H9 (cell line): ENCODE measurements at regions not wholly inside any gene's neighbourhood (a gene's known extent, or its start where the extent isn't known, plus 50 kb on each side); places are given as distances from the start of the nearest gene placed in this dataset.

Experiments used
- DNase-seq: peaks from one replicate; pipeline ENCODE4 v3.0.0-alpha.2; 2017
- H2AFZ ChIP-seq: one replicate; pipeline ENCODE4 v1.6.1; 2013; ENCODE audit warnings: mild to moderate bottlenecking, low read length, control low read depth, moderate library complexity
- H2AK5ac ChIP-seq: 2 replicates; pipeline ENCODE4 v1.6.1; 2013; ENCODE audit warnings: low read length, control low read depth, mixed read lengths; ENCODE audit not compliant: insufficient read length
- H2BK120ac ChIP-seq: one replicate; pipeline ENCODE4 v1.6.1; 2013; ENCODE audit warnings: low read depth, mild to moderate bottlenecking, low read length, control low read depth, inconsistent platforms; ENCODE audit not compliant: poor library complexity, severe bottlenecking
- H2BK12ac ChIP-seq: 2 replicates; pipeline ENCODE4 v1.6.1; 2013; ENCODE audit warnings: low read length, control low read depth, mixed read lengths, low read depth; ENCODE audit not compliant: insufficient read length
- H2BK15ac ChIP-seq: 2 replicates; pipeline ENCODE4 v1.6.1; 2013; ENCODE audit warnings: low read depth, low read length, control low read depth
- H2BK20ac ChIP-seq: one replicate; pipeline ENCODE4 v1.6.1; 2013; ENCODE audit warnings: low read depth, mild to moderate bottlenecking, low read length, control low read depth, inconsistent platforms; ENCODE audit not compliant: poor library complexity, severe bottlenecking
- H2BK5ac ChIP-seq: 2 replicates; pipeline ENCODE4 v1.6.1; 2013; ENCODE audit warnings: low read length, control low read depth, mixed read lengths; ENCODE audit not compliant: insufficient read length
- H3K14ac ChIP-seq: 2 replicates; pipeline ENCODE4 v1.6.1; 2013; ENCODE audit warnings: low read length, control low read depth; ENCODE audit not compliant: insufficient read depth
- H3K18ac ChIP-seq: 2 replicates; pipeline ENCODE4 v1.6.1; 2013; ENCODE audit warnings: low read depth, mild to moderate bottlenecking, mixed read lengths, low read length, control low read depth; ENCODE audit not compliant: insufficient read length
- H3K23ac ChIP-seq: 2 replicates; pipeline ENCODE4 v1.6.1; 2013; ENCODE audit warnings: low read length, control low read depth, mixed read lengths, low read depth; ENCODE audit not compliant: insufficient read length
- H3K23me2 ChIP-seq: 2 replicates; pipeline ENCODE4 v1.6.1; 2013; ENCODE audit warnings: low read depth, mild to moderate bottlenecking, mixed read lengths, low read length, control low read depth; ENCODE audit not compliant: insufficient read length, poor library complexity, severe bottlenecking
- H3K27ac ChIP-seq: 2 replicates; pipeline ENCODE4 v1.5.1; 2013; ENCODE audit warnings: low read length, control low read depth, mixed read lengths, low read depth; ENCODE audit not compliant: insufficient read length
- H3K27me3 ChIP-seq: 2 replicates; pipeline ENCODE4 v1.6.1; 2013; ENCODE audit warnings: low read length, control low read depth, inconsistent platforms; ENCODE audit not compliant: insufficient read depth
- H3K4ac ChIP-seq: 2 replicates; pipeline ENCODE4 v1.6.1; 2013; ENCODE audit warnings: low read depth, mild to moderate bottlenecking, control low read depth, inconsistent platforms, low read length, moderate library complexity
- H3K4me1 ChIP-seq: 2 replicates; pipeline ENCODE4 v1.6.1; 2013; ENCODE audit warnings: low read length, control low read depth, inconsistent platforms; ENCODE audit not compliant: insufficient read depth
- H3K4me2 ChIP-seq: 2 replicates; pipeline ENCODE4 v1.6.1; 2013; ENCODE audit warnings: low read length, control low read depth, mixed read lengths; ENCODE audit not compliant: insufficient read length, insufficient read depth
- H3K56ac ChIP-seq: 2 replicates; pipeline ENCODE4 v1.6.1; 2013; ENCODE audit warnings: low read depth, mild to moderate bottlenecking, mixed read lengths, low read length, control low read depth; ENCODE audit not compliant: insufficient read length
- H3K79me1 ChIP-seq: 2 replicates; pipeline ENCODE4 v1.6.1; 2013; ENCODE audit warnings: low read depth, mild to moderate bottlenecking, moderate library complexity, low read length, control low read depth, inconsistent platforms; ENCODE audit not compliant: insufficient read depth, poor library complexity, severe bottlenecking
- H3K79me2 ChIP-seq: 2 replicates; pipeline ENCODE4 v1.6.1; 2013; ENCODE audit warnings: low read length, control low read depth, inconsistent platforms; ENCODE audit not compliant: insufficient read depth
- H3K9ac ChIP-seq: 2 replicates; pipeline ENCODE4 v1.6.1; 2013; ENCODE audit warnings: low read length, control low read depth, mixed read lengths; ENCODE audit not compliant: insufficient read length; ENCODE audit errors: extremely low read depth
- H3K9me3 ChIP-seq: one replicate; pipeline ENCODE4 v1.6.1; 2013; ENCODE audit warnings: low read depth, low read length, inconsistent platforms; ENCODE audit not compliant: control insufficient read depth
- H3T11ph ChIP-seq: one replicate; pipeline ENCODE4 v1.6.1; 2013; ENCODE audit warnings: mild to moderate bottlenecking, low read length, control low read depth, inconsistent platforms
- H4K20me1 ChIP-seq: one replicate; pipeline ENCODE4 v1.6.1; 2013; ENCODE audit not compliant: control insufficient read depth, insufficient read length, insufficient read depth
- H4K5ac ChIP-seq: 2 replicates; pipeline ENCODE4 v1.6.1; 2013; ENCODE audit warnings: low read depth, mild to moderate bottlenecking, mixed read lengths, low read length, control low read depth; ENCODE audit not compliant: insufficient read length
- H4K8ac ChIP-seq: replicated peaks from 2 replicates; pipeline ENCODE4 v1.6.1; 2013; ENCODE audit warnings: low read length, control low read depth, mixed read lengths, low read depth; ENCODE audit not compliant: insufficient read length
- H4K91ac ChIP-seq: 2 replicates; pipeline ENCODE4 v1.6.1; 2013; ENCODE audit warnings: low read depth, mild to moderate bottlenecking, moderate library complexity, mixed read lengths, low read length, control low read depth; ENCODE audit not compliant: insufficient read length
- H3K27ac Mint-ChIP-seq, 3 experiments: 2 replicates in 2 of 3; 3 replicates in 1 of 3; pipeline ENCODE4 v1.8.0; 2020 to 2021; ENCODE audit warnings: mixed read lengths in 3 of 3, mild to moderate bottlenecking in 1 of 3, moderate library complexity in 1 of 3
- H3K27me3 Mint-ChIP-seq: 2 replicates; pipeline ENCODE4 v1.8.0; 2021; ENCODE audit warnings: low read depth, mild to moderate bottlenecking, moderate library complexity, mixed read lengths
- H3K36me3 Mint-ChIP-seq, 3 experiments: 2 replicates in 2 of 3; 3 replicates in 1 of 3; pipeline ENCODE4 v1.8.0; 2020 to 2021; ENCODE audit warnings: low read depth in 3 of 3, mixed read lengths in 3 of 3; ENCODE audit not compliant: insufficient read depth in 1 of 3
- H3K4me1 Mint-ChIP-seq, 2 experiments: 2 replicates each; pipeline ENCODE4 v1.8.0; 2020; ENCODE audit warnings: mixed read lengths in 2 of 2
- H3K4me3 Mint-ChIP-seq, 2 experiments: 2 replicates in 1 of 2; 3 replicates in 1 of 2; pipeline ENCODE4 v1.8.0; 2020 to 2021; ENCODE audit warnings: mild to moderate bottlenecking in 2 of 2, mixed read lengths in 2 of 2, moderate library complexity in 1 of 2
- H3K9me3 Mint-ChIP-seq, 2 experiments: 2 replicates in 1 of 2; 3 replicates in 1 of 2; pipeline ENCODE4 v1.8.0; 2020; ENCODE audit warnings: mild to moderate bottlenecking in 2 of 2, mixed read lengths in 2 of 2, moderate library complexity in 1 of 2
- WGBS: extraction: QIAGEN DNeasy Blood & Tissue Kit; methylation state at CpG from one replicate; pipeline ENCODE4 v1.1.7; 2013; ENCODE audit warnings: missing lambda C conversion rate, low lambda C conversion rate, mixed read lengths; ENCODE audit not compliant: insufficient read length; ENCODE audit errors: extremely low coverage; 5-methylcytosine and 5-hydroxymethylcytosine counted together
- TF ChIP-seq, protein P1 (sequence below): fragments of 200-600 bp; sonication (generic); conservative IDR thresholded peaks from 3 replicates; pipeline ENCODE4 v1.8.0; 2021; ENCODE audit warnings: antibody characterized with exemption, mild to moderate bottlenecking

DNA sequence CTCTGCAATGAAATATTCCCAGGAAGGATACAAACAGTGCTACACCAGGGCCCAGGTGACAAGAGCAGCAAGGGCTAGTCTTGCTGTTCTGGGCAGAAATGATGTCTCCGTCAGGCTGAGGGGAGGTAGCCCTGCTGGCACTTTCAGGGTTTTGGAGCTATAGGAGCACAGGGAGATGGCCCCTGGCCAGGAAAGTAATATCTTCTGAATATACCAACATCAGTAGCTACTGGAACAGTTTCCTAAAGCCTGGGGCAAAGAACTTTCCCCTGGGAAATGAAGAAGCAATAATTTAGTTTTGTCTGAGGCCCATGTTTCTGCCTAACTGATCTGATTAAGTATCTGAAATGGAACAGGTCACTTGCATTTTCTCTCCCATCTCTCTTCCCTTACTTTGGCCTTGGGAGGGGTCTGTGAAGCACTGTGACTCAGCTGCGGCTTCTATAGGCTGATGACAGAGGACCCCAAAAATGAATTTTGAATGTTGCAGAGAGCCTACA lies 489.1 kb upstream of the PODXL start:
- no peak overlapping the region for H3K23ac ChIP-seq
- H3K4ac ChIP-seq, result no peak overlapping the region
- H3K27me3 ChIP-seq, result no peaks in the 10 kb centered on the region
- no peak overlapping the region for H3K56ac ChIP-seq
- H3K9ac ChIP-seq, result no peak overlapping the region
- no peaks in the 10 kb centered on the region for H3K36me3 Mint-ChIP-seq
- H2AFZ ChIP-seq, result no peak overlapping the region
- TF ChIP-seq, protein P1, sequence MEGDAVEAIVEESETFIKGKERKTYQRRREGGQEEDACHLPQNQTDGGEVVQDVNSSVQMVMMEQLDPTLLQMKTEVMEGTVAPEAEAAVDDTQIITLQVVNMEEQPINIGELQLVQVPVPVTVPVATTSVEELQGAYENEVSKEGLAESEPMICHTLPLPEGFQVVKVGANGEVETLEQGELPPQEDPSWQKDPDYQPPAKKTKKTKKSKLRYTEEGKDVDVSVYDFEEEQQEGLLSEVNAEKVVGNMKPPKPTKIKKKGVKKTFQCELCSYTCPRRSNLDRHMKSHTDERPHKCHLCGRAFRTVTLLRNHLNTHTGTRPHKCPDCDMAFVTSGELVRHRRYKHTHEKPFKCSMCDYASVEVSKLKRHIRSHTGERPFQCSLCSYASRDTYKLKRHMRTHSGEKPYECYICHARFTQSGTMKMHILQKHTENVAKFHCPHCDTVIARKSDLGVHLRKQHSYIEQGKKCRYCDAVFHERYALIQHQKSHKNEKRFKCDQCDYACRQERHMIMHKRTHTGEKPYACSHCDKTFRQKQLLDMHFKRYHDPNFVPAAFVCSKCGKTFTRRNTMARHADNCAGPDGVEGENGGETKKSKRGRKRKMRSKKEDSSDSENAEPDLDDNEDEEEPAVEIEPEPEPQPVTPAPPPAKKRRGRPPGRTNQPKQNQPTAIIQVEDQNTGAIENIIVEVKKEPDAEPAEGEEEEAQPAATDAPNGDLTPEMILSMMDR, result no peak
- no peaks in the 10 kb centered on the region for H3K9me3 Mint-ChIP-seq
- no peak overlapping the region for H4K8ac ChIP-seq
- no peak overlapping the region for H2AK5ac ChIP-seq
- H2BK15ac ChIP-seq, result no peak overlapping the region
- H4K91ac ChIP-seq, result no peak overlapping the region
- no peaks in the 10 kb centered on the region for H3K23me2 ChIP-seq
- no peak overlapping the region for H3K4me3 Mint-ChIP-seq
- H4K20me1 ChIP-seq, result no peaks in the 10 kb centered on the region
- no peak overlapping the region for H2BK5ac ChIP-seq
- H3K79me2 ChIP-seq, result no peaks in the 10 kb centered on the region
- no peak overlapping the region for H3K27ac ChIP-seq
- H3K4me1 ChIP-seq, result no peaks in the 10 kb centered on the region; the same call in 1 of the 2 replicates
- H3K27ac Mint-ChIP-seq, result no peak overlapping the region
- no peak overlapping the region for H3K14ac ChIP-seq
- no peak overlapping the region for H2BK20ac ChIP-seq
- no peak overlapping the region for H2BK120ac ChIP-seq
- WGBS, result no CpG with 5 or more reads among the region's 2 CpGs
- no peak overlapping the region for H3K18ac ChIP-seq
- H3K79me1 ChIP-seq, result no peaks in the 10 kb centered on the region
- no peaks in the 10 kb centered on the region for H3K27me3 Mint-ChIP-seq
- H3T11ph ChIP-seq, result no peak overlapping the region
- H3K9me3 ChIP-seq, result no peaks in the 10 kb centered on the region
- no peak for DNase-seq
- H3K4me2 ChIP-seq, result no peak overlapping the region
- H2BK12ac ChIP-seq, result no peak overlapping the region
- H4K5ac ChIP-seq, result no peak overlapping the region
- peaks cover 0 to 4% of the 10 kb centered on the region in 2 experiments; a peak in 2 of 4 replicates for H3K4me1 Mint-ChIP-seq
